GM21360 (cell line): ENCODE measurements at regions not wholly inside any gene's neighbourhood (a gene's known extent, or its start where the extent isn't known, plus 50 kb on each side); places are given as distances from the start of the nearest gene placed in this dataset.

Experiments used
- ATAC-seq: cut with Tn5 transposase; IDR thresholded peaks from one replicate; pipeline ENCODE4 v1.9.1; 2021; ENCODE audit warnings: mild to moderate bottlenecking, moderate library complexity; ENCODE audit not compliant: unreplicated experiment

- no peak for ATAC-seq
Observed at GRCh38 chr12:42819846-42820245, 230.3 kb upstream of the PRICKLE1 start.

GRCh38 chr12:42815068-42815467 lies 225.5 kb upstream of the PRICKLE1 start:
- ATAC-seq, result no peak

GRCh38 chr12:42812871-42813270 lies 223.3 kb upstream of the PRICKLE1 start:
- no peak for ATAC-seq

- ATAC-seq, result no peak
Observed at GRCh38 chr12:42812086-42812485, 222.5 kb upstream of the PRICKLE1 start.

- ATAC-seq, result no peak
Observed at GRCh38 chr12:42810006-42810405, 220.5 kb upstream of the PRICKLE1 start.

GRCh38 chr12:42809226-42809625 lies 219.7 kb upstream of the PRICKLE1 start:
- ATAC-seq, result no peak

- no peak for ATAC-seq
Observed at GRCh38 chr12:42807766-42808165, 218.2 kb upstream of the PRICKLE1 start.

- no peak for ATAC-seq
Observed at GRCh38 chr12:42807251-42807650, 217.7 kb upstream of the PRICKLE1 start.

- ATAC-seq, result no peak
Observed at GRCh38 chr12:42804928-42805327, 215.4 kb upstream of the PRICKLE1 start.

GRCh38 chr12:42802785-42803189 lies 213.2 kb upstream of the PRICKLE1 start:
- no peak for ATAC-seq

GRCh38 chr12:42801271-42801670 lies 211.7 kb upstream of the PRICKLE1 start:
- ATAC-seq, result no peak

- no peak for ATAC-seq
Observed at GRCh38 chr12:42799966-42800365, 210.4 kb upstream of the PRICKLE1 start.

- no peak for ATAC-seq
Observed at GRCh38 chr12:42798811-42799438, 209.4 kb upstream of the PRICKLE1 start.

GRCh38 chr12:42794806-42795205 lies 205.3 kb upstream of the PRICKLE1 start:
- ATAC-seq, result no peak

GRCh38 chr12:42793166-42793565 lies 203.6 kb upstream of the PRICKLE1 start:
- no peak for ATAC-seq

- ATAC-seq, result no peak
Observed at GRCh38 chr12:42792265-42792664, 202.7 kb upstream of the PRICKLE1 start.

- no peak for ATAC-seq
Observed at GRCh38 chr12:42791399-42791798, 201.9 kb upstream of the PRICKLE1 start.

- no peak for ATAC-seq
Observed at GRCh38 chr12:42790761-42791151, 201.2 kb upstream of the PRICKLE1 start.

- no peak for ATAC-seq
Observed at GRCh38 chr12:42789808-42790760, 200.5 kb upstream of the PRICKLE1 start.

- no peak for ATAC-seq
Observed at GRCh38 chr12:42786400-42787148, 197.0 kb upstream of the PRICKLE1 start.

- no peak for ATAC-seq
Observed at GRCh38 chr12:42785944-42786343, 196.4 kb upstream of the PRICKLE1 start.
